MM.1S (cell line): ENCODE measurements at regions not wholly inside any gene's neighbourhood (a gene's known extent, or its start where the extent isn't known, plus 50 kb on each side); places are given as distances from the start of the nearest gene placed in this dataset.
"Not testable (repeated sequence)": the region's sequence is repeated elsewhere in the genome, so short reads cannot be mapped to it uniquely, and the experiment has no call there.

Experiments
- DNase-seq: peaks from one replicate; pipeline ENCODE4 v3.0.0-alpha.2; 2015
- H2AFZ ChIP-seq: fragments of 300-600 bp; sonication (generic); 2 replicates; pipeline ENCODE4 v1.6.0; 2016; ENCODE audit warnings: antibody characterized with exemption, low read length
- H3F3A ChIP-seq: fragments of 300-600 bp; sonication (generic); 2 replicates; pipeline ENCODE4 v1.6.1; 2016; ENCODE audit warnings: mild to moderate bottlenecking, antibody characterized with exemption, low read length, moderate library complexity, mixed read lengths; ENCODE audit not compliant: insufficient read depth
- H3K27ac ChIP-seq: fragments of 300-600 bp; sonication (generic); 2 replicates; pipeline ENCODE4 v1.5.1; 2016; ENCODE audit warnings: mild to moderate bottlenecking, low read length
- H3K27me3 ChIP-seq: fragments of 300-600 bp; sonication (generic); replicated peaks from 2 replicates; pipeline ENCODE4 v1.6.0; 2016; ENCODE audit warnings: low read length; ENCODE audit not compliant: insufficient read depth
- H3K36me3 ChIP-seq: fragments of 300-600 bp; sonication (generic); replicated peaks from 2 replicates; pipeline ENCODE4 v1.6.1; 2016; ENCODE audit warnings: mild to moderate bottlenecking, low read length, mixed read lengths; ENCODE audit not compliant: insufficient read depth
- H3K4me1 ChIP-seq: fragments of 300-600 bp; sonication (generic); 2 replicates; pipeline ENCODE4 v1.6.1; 2016; ENCODE audit warnings: low read length, mixed read lengths
- H3K4me2 ChIP-seq: fragments of 300-600 bp; sonication (generic); 2 replicates; pipeline ENCODE4 v1.6.0; 2016; ENCODE audit warnings: low read depth, low read length
- H3K4me3 ChIP-seq: fragments of 300-600 bp; sonication (generic); 2 replicates; pipeline ENCODE4 v1.5.1; 2016; ENCODE audit warnings: low read length, mixed read lengths
- H3K79me2 ChIP-seq: fragments of 300-600 bp; sonication (generic); 2 replicates; pipeline ENCODE4 v1.6.1; 2016; ENCODE audit warnings: mixed run types, low read length, mixed read lengths
- H3K9ac ChIP-seq: fragments of 300-600 bp; sonication (generic); 2 replicates; pipeline ENCODE4 v1.6.1; 2016; ENCODE audit warnings: low read length, mixed read lengths
- H3K9me2 ChIP-seq: fragments of 300-600 bp; sonication (generic); replicated peaks from 2 replicates; pipeline ENCODE4 v1.6.1; 2016; ENCODE audit warnings: mild to moderate bottlenecking, low read length, mixed read lengths; ENCODE audit not compliant: insufficient read depth
- H3K9me3 ChIP-seq: fragments of 300-600 bp; sonication (generic); replicated peaks from 2 replicates; pipeline ENCODE4 v1.6.1; 2016; ENCODE audit warnings: mild to moderate bottlenecking, low read length, mixed read lengths; ENCODE audit not compliant: insufficient read depth
- H4K20me1 ChIP-seq: fragments of 300-600 bp; sonication (generic); 2 replicates; pipeline ENCODE4 v1.6.1; 2016; ENCODE audit warnings: mild to moderate bottlenecking, low read length, moderate library complexity, mixed read lengths; ENCODE audit not compliant: insufficient read depth
- CTCF ChIP-seq: fragments of 300-600 bp; sonication (generic); IDR thresholded peaks from 2 replicates; pipeline ENCODE4 v1.5.1; 2016; ENCODE audit warnings: antibody characterized with exemption, low read length, mixed read lengths
- EZH2 ChIP-seq: fragments of 300-600 bp; sonication (generic); optimal IDR thresholded peaks from 2 replicates; pipeline ENCODE3; 2017; ENCODE audit warnings: low read depth, mild to moderate bottlenecking, antibody characterized with exemption, low read length, mixed read lengths
- EZH2phosphoT487 ChIP-seq: fragments of 300-600 bp; sonication (generic); IDR thresholded peaks from 2 replicates; pipeline ENCODE4 v1.6.1; 2018; ENCODE audit warnings: antibody characterized with exemption, low read length

- no peak for TF ChIP-seq CTCF
- Histone ChIP-seq H3F3A (no peaks in the 10 kb centered on the region), H3K4me1 (peaks cover 12% of the 10 kb centered on the region), H3K4me2 (no peak overlapping the region), H2AFZ (no peak overlapping the region), H4K20me1 (no peaks in the 10 kb centered on the region), H3K9me2 (no peaks in the 10 kb centered on the region), H3K36me3 (no peaks in the 10 kb centered on the region), H3K27me3 (no peaks in the 10 kb centered on the region), H3K27ac (no peak overlapping the region), H3K79me2 (no peaks in the 10 kb centered on the region), H3K9me3 (no peaks in the 10 kb centered on the region), H3K9ac (no peak overlapping the region), H3K4me3 (no peak overlapping the region)
- DNase-seq = no peak
Observed at GRCh38 chr1:199029855-199030254, 391.0 kb downstream of the PTPRC start.

- H4K20me1 ChIP-seq, H3F3A ChIP-seq, H3K4me2 ChIP-seq, H3K27me3 ChIP-seq, H2AFZ ChIP-seq, H3K4me3 ChIP-seq, H3K9me3 ChIP-seq, H3K9ac ChIP-seq, H3K27ac ChIP-seq, DNase-seq, H3K9me2 ChIP-seq, H3K79me2 ChIP-seq, H3K36me3 ChIP-seq: not testable (repeated sequence)
- H3K4me1 ChIP-seq = peaks cover 12% of the 10 kb centered on the region
Observed at GRCh38 chr1:199030541-199030940, 391.7 kb downstream of the PTPRC start.

GRCh38 chr1:199031170-199031569 is 392.3 kb downstream of the PTPRC start:
- H2AFZ ChIP-seq, H3K36me3 ChIP-seq, H3F3A ChIP-seq, H4K20me1 ChIP-seq, H3K4me2 ChIP-seq, H3K27ac ChIP-seq, H3K79me2 ChIP-seq, H3K4me3 ChIP-seq, H3K9me2 ChIP-seq, DNase-seq, H3K27me3 ChIP-seq, H3K9ac ChIP-seq, H3K9me3 ChIP-seq: not testable (repeated sequence)
- H3K4me1 ChIP-seq = peaks cover 12% of the 10 kb centered on the region

- H3K9me2 ChIP-seq, H3K4me2 ChIP-seq, H3K9ac ChIP-seq, H2AFZ ChIP-seq, H3F3A ChIP-seq, H4K20me1 ChIP-seq, DNase-seq, H3K79me2 ChIP-seq, H3K9me3 ChIP-seq, H3K4me3 ChIP-seq, H3K36me3 ChIP-seq, H3K27ac ChIP-seq, H3K27me3 ChIP-seq: not testable (repeated sequence)
- peaks cover 12% of the 10 kb centered on the region for H3K4me1 ChIP-seq
Observed at GRCh38 chr1:199032479-199032878, 393.6 kb downstream of the PTPRC start.

GRCh38 chr1:199033661-199034060 is 394.8 kb downstream of the PTPRC start:
- H3K79me2 ChIP-seq = no peaks in the 10 kb centered on the region
- no peak overlapping the region for H3K4me2 ChIP-seq

More at GRCh38 chr1:199033661-199034060, 394.8 kb downstream of the PTPRC start:
- Histone ChIP-seq H3K4me1 (peaks cover 12% of the 10 kb centered on the region), H3F3A (no peaks in the 10 kb centered on the region), H3K9me3 (no peaks in the 10 kb centered on the region), H3K27me3 (no peaks in the 10 kb centered on the region; the same call in 1 of the 2 replicates), H3K36me3 (no peaks in the 10 kb centered on the region), H3K27ac (no peak overlapping the region), H3K4me3 (no peak overlapping the region), H4K20me1 (no peaks in the 10 kb centered on the region), H3K9me2 (no peaks in the 10 kb centered on the region), H3K9ac (no peak overlapping the region), H2AFZ (no peak overlapping the region)
- DNase-seq = no peak
- TF ChIP-seq CTCF (no peak), EZH2phosphoT487 (no peak), EZH2 (no peak)
